MM.1S (cell line): ENCODE measurements at regions not wholly inside any gene's neighbourhood (a gene's known extent, or its start where the extent isn't known, plus 50 kb on each side); places are given as distances from the start of the nearest gene placed in this dataset.

Experiments
- CTCF ChIP-seq: fragments of 300-600 bp; sonication (generic); IDR thresholded peaks from 2 replicates; pipeline ENCODE4 v1.5.1; 2016; ENCODE audit warnings: antibody characterized with exemption, low read length, mixed read lengths
- EZH2phosphoT487 ChIP-seq: fragments of 300-600 bp; sonication (generic); IDR thresholded peaks from 2 replicates; pipeline ENCODE4 v1.6.1; 2018; ENCODE audit warnings: antibody characterized with exemption, low read length

- TF ChIP-seq CTCF (no peak), EZH2phosphoT487 (no peak)
Measured at GRCh38 chr12:67911789-67912188, 77.5 kb upstream of the IFNG-AS1 start.
